NCI-H2081 treated with DMSO at 0.1 percent for 48 hours (cell line): ENCODE measurements at regions not wholly inside any gene's neighbourhood (a gene's known extent, or its start where the extent isn't known, plus 50 kb on each side); places are given as distances from the start of the nearest gene placed in this dataset.

Experiments used
- DNase-seq: peaks from one replicate; lab custom pipeline; 2025; lab: John Stamatoyannopoulos, UW

GRCh38 chr10:28962768-28963167 lies 285.4 kb downstream of the BAMBI start:
- no peak for DNase-seq

- DNase-seq = no peak
These were observed 286.4 kb downstream of the BAMBI start for GRCh38 chr10:28963539-28964221.

GRCh38 chr10:28965937-28966336 lies 288.6 kb downstream of the BAMBI start:
- no peak for DNase-seq

GRCh38 chr10:28967031-28967430 lies 289.7 kb downstream of the BAMBI start:
- no peak for DNase-seq

GRCh38 chr10:28969413-28969812 lies 292.1 kb downstream of the BAMBI start:
- DNase-seq = no peak

- DNase-seq = no peak
These were observed 292.9 kb downstream of the BAMBI start for GRCh38 chr10:28970231-28970630.

- no peak for DNase-seq
These were observed 293.9 kb downstream of the BAMBI start for GRCh38 chr10:28971255-28971654.

GRCh38 chr10:28971764-28972163 lies 294.4 kb downstream of the BAMBI start:
- DNase-seq = no peak

- no peak for DNase-seq
These were observed 296.1 kb downstream of the BAMBI start for GRCh38 chr10:28973309-28973972.

- no peak for DNase-seq
These were observed 298.7 kb downstream of the BAMBI start for GRCh38 chr10:28975891-28976531.

GRCh38 chr10:28977518-28977917 lies 300.2 kb downstream of the BAMBI start:
- DNase-seq = no peak

GRCh38 chr10:28980264-28980663 lies 302.9 kb downstream of the BAMBI start:
- no peak for DNase-seq

- DNase-seq = no peak
These were observed 303.7 kb downstream of the BAMBI start for GRCh38 chr10:28981007-28981406.

- DNase-seq = no peak
These were observed 305.7 kb downstream of the BAMBI start for GRCh38 chr10:28982974-28983373.

- no peak for DNase-seq
These were observed 305.1 kb upstream of the LYZL1 start for GRCh38 chr10:28983799-28984198.

- no peak for DNase-seq
These were observed 304.4 kb upstream of the LYZL1 start for GRCh38 chr10:28984431-28984830.

GRCh38 chr10:28985137-28985885 lies 303.6 kb upstream of the LYZL1 start:
- no peak for DNase-seq

GRCh38 chr10:28986117-28986792 lies 302.6 kb upstream of the LYZL1 start:
- no peak for DNase-seq

- DNase-seq = no peak
These were observed 302.0 kb upstream of the LYZL1 start for GRCh38 chr10:28986856-28987255.

GRCh38 chr10:28987555-28988320 lies 301.1 kb upstream of the LYZL1 start:
- no peak for DNase-seq

GRCh38 chr10:28988980-28989379 lies 299.9 kb upstream of the LYZL1 start:
- no peak for DNase-seq
